ENCODE measurements at regions not wholly inside any gene's neighbourhood (a gene's known extent, or its start where the extent isn't known, plus 50 kb on each side); places are given as distances from the start of the nearest gene placed in this dataset.

DNA sequence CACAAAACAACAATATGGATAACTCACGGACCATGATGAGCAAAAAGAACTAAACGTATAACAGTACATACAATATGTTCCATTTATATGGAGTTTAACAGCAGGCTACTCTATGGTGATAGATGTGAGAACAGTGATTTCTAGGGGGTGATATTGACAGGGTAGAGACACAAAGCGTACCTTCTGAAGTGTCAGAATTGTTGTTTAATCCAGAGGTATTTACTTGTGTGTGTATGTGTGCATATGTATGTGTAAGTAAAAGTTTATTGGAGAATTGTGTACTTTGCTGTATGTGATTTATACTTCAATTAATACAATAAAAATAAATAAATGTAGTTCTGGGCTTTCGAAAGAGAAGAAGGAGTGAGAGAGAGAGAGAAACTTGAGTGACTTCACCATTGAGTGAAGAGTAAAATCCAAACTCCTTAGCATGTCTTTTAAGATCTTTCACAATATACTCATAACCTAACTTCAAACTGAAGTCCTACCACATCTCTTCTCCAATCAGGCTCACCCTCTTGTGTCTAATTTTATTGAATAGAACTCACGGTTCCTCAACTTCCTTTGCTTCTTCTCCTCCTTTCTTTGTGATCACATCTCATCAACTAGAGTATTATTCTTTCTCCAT is 126.0 kb upstream of the KLF7 start:
- TF ChIP-seq, protein P1, sequence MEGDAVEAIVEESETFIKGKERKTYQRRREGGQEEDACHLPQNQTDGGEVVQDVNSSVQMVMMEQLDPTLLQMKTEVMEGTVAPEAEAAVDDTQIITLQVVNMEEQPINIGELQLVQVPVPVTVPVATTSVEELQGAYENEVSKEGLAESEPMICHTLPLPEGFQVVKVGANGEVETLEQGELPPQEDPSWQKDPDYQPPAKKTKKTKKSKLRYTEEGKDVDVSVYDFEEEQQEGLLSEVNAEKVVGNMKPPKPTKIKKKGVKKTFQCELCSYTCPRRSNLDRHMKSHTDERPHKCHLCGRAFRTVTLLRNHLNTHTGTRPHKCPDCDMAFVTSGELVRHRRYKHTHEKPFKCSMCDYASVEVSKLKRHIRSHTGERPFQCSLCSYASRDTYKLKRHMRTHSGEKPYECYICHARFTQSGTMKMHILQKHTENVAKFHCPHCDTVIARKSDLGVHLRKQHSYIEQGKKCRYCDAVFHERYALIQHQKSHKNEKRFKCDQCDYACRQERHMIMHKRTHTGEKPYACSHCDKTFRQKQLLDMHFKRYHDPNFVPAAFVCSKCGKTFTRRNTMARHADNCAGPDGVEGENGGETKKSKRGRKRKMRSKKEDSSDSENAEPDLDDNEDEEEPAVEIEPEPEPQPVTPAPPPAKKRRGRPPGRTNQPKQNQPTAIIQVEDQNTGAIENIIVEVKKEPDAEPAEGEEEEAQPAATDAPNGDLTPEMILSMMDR (IDR thresholded peaks at IDR 0.05; ENCODE audit: poor library complexity, severe bottlenecking) = no peak
- TF ChIP-seq MXI1 (conservative IDR thresholded peaks at IDR 0.05; ENCODE audit: poor library complexity, severe bottlenecking) = no peak
- TF ChIP-seq EZH2 (IDR thresholded peaks at IDR 0.05; ENCODE audit: borderline replicate concordance, insufficient read depth, low read length, poor library complexity, severe bottlenecking) = no peak
- no peak for TF ChIP-seq POLR2AphosphoS5 (IDR thresholded peaks at IDR 0.05)
